CD4-positive, CD25-positive, alpha-beta regulatory T cell (primary cell): ENCODE measurements at regions not wholly inside any gene's neighbourhood (a gene's known extent, or its start where the extent isn't known, plus 50 kb on each side); places are given as distances from the start of the nearest gene placed in this dataset.

Experiments used
- ATAC-seq, 2 donors: fragments of 150-1000 bp; cut with Tn5 transposase; one replicate each; pipeline ENCODE4 v1.10.0; 2021; ENCODE audit warnings: low read depth in 2 of 2, moderate number of reproducible peaks in 2 of 2, moderate library complexity in 1 of 2
- DNase-seq, 3 donors: peaks; one replicate each; pipeline versions ENCODE4 v3.0.0 to v3.0.0-alpha.2; 2012 to 2022; ENCODE audit warnings: mixed read lengths in 1 of 3
- H3K27ac ChIP-seq: one replicate; pipeline ENCODE4 v1.7.0; 2013; ENCODE audit warnings: mild to moderate bottlenecking, low read length; ENCODE audit not compliant: insufficient read depth, poor library complexity, severe bottlenecking
- H3K27me3 ChIP-seq: one replicate; pipeline ENCODE4 v1.7.0; 2013; ENCODE audit warnings: low read length; ENCODE audit not compliant: control insufficient read depth, insufficient read depth
- H3K36me3 ChIP-seq: one replicate; pipeline ENCODE4 v1.7.0; 2013; ENCODE audit warnings: mild to moderate bottlenecking, low read length, moderate library complexity; ENCODE audit not compliant: control insufficient read depth, insufficient read depth
- H3K4me1 ChIP-seq: 2 replicates; pipeline ENCODE4 v1.7.0; 2013; ENCODE audit warnings: mild to moderate bottlenecking, low read length; ENCODE audit not compliant: insufficient read depth, control insufficient read depth, poor library complexity, severe bottlenecking
- H3K4me3 ChIP-seq: one replicate; pipeline ENCODE4 v1.7.0; 2013; ENCODE audit warnings: low read depth, mild to moderate bottlenecking, low read length, moderate library complexity
- H3K9me3 ChIP-seq, 2 experiments: 1 replicate in 1 of 2; 2 replicates in 1 of 2; pipeline ENCODE4 v1.7.0; 2013; ENCODE audit warnings: low read length in 2 of 2, mild to moderate bottlenecking in 1 of 2, moderate library complexity in 1 of 2; ENCODE audit not compliant: control insufficient read depth in 2 of 2
- H3K27ac Mint-ChIP-seq, 3 donors: one replicate each; pipeline ENCODE4 v1.8.0; 2020 to 2022; ENCODE audit warnings: mild to moderate bottlenecking in 3 of 3, mixed read lengths in 3 of 3, moderate library complexity in 2 of 3
- H3K27me3 Mint-ChIP-seq: one replicate; pipeline ENCODE4 v1.8.0; 2022; ENCODE audit warnings: mild to moderate bottlenecking, mixed read lengths
- H3K36me3 Mint-ChIP-seq: one replicate; pipeline ENCODE4 v1.8.0; 2020; ENCODE audit warnings: mixed read lengths
- H3K4me1 Mint-ChIP-seq, 4 donors: one replicate each; pipeline ENCODE4 v1.8.0; 2020 to 2022; ENCODE audit warnings: mixed read lengths in 4 of 4, mild to moderate bottlenecking in 1 of 4
- H3K4me3 Mint-ChIP-seq, 4 donors: one replicate each; pipeline ENCODE4 v1.8.0; 2020 to 2022; ENCODE audit warnings: mild to moderate bottlenecking in 4 of 4, mixed read lengths in 4 of 4, moderate library complexity in 3 of 4
- H3K9me3 Mint-ChIP-seq, 7 donors: one replicate each; pipeline ENCODE4 v1.8.0; 2020 to 2022; ENCODE audit warnings: mixed read lengths in 7 of 7, mild to moderate bottlenecking in 3 of 7, moderate library complexity in 2 of 7

DNA sequence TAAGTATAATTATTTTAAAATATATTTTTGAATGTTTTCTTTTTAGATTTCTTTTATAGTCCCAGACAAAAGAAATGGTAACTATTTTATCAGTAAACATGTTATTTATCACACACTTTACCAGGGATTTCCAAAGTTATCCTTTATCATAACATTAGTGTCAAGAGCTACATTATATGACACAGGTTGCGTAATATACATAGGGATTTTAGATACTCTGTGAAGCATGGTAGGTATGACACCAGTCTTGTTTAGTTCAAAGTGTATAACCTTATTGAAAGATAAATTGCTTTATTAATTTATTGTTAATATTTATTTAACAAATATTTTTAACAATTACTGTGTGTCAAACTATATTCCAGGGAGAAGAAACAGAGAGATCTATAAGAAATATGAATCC lies 163.3 kb upstream of the PABPC4L start:
- no peak overlapping the region for H3K4me3 Mint-ChIP-seq
- no peak for ATAC-seq

DNA sequence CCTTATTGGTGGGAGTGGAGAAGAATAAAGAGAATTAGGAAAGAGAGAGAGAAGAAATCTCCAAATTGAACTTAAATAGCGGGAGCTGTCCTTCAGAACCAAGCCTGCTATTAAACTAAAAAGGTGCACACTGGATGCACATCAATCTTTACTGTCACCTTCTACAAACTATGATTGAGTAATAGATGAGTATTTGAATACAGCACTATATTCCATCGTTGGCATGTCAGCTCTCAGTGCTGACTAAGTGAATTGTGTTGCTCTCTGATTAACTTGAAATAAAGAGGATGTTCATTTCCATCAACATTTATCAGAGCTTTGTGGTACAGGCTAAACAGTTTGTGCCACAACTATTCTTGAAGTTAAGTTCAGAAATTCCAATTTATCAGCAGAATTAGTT lies 143.7 kb upstream of the PABPC4L start:
- peaks cover 0 to 5% of the 10 kb centered on the region in 2 experiments for H3K9me3 ChIP-seq
- H3K27me3 ChIP-seq, result no peaks in the 10 kb centered on the region
- no peak for ATAC-seq
- no peak for DNase-seq
- no peak overlapping the region for H3K27ac Mint-ChIP-seq
- H3K36me3 ChIP-seq, result no peaks in the 10 kb centered on the region
- H3K9me3 Mint-ChIP-seq, result peaks cover 0 to 14% (median 8%) of the 10 kb centered on the region in 7 donors
- H3K36me3 Mint-ChIP-seq, result no peaks in the 10 kb centered on the region
- H3K27ac ChIP-seq, result no peak overlapping the region
- no peak overlapping the region for H3K4me3 ChIP-seq
- no peak overlapping the region for H3K4me3 Mint-ChIP-seq
- H3K27me3 Mint-ChIP-seq, result no peaks in the 10 kb centered on the region
- H3K4me1 ChIP-seq, result no peaks in the 10 kb centered on the region
- no peaks in the 10 kb centered on the region for H3K4me1 Mint-ChIP-seq

More for the DNA sequence above, 163.3 kb upstream of the PABPC4L start:
- Mint-ChIP-seq H3K27ac (no peak overlapping the region), H3K27me3 (no peaks in the 10 kb centered on the region), H3K9me3 (peaks cover 5 to 20% (median 12%) of the 10 kb centered on the region in 7 donors), H3K4me1 (no peaks in the 10 kb centered on the region), H3K36me3 (no peaks in the 10 kb centered on the region)
- H3K36me3 ChIP-seq, result no peaks in the 10 kb centered on the region
- H3K27ac ChIP-seq, result no peak overlapping the region
- H3K4me3 ChIP-seq, result no peak overlapping the region
- DNase-seq, result no peak
- no peaks in the 10 kb centered on the region for H3K9me3 ChIP-seq
- H3K27me3 ChIP-seq, result no peaks in the 10 kb centered on the region
- H3K4me1 ChIP-seq, result no peaks in the 10 kb centered on the region

DNA sequence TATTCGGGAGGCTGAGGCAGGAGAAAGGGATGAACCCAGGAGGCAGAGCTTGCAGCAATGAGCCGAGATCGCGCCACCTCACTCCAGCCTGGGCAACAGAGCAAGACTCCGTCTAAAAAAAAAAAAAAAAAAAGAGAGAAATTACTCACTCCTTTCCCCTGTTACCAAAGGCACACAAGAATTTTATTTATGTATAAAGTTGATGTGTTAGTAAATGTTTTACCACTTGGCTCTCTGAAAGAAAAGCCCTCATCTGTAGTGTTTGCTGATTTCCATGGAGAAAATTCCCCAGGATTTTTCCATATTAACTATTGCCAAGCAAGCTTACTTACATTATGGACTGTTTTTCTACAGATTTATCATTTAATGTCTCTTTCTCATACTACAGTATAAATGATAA lies 142.1 kb upstream of the PABPC4L start:
- Mint-ChIP-seq H3K27ac (no peak overlapping the region), H3K4me3 (no peak overlapping the region), H3K4me1 (no peaks in the 10 kb centered on the region), H3K27me3 (no peaks in the 10 kb centered on the region), H3K36me3 (no peaks in the 10 kb centered on the region), H3K9me3 (peaks cover 2 to 13% (median 11%) of the 10 kb centered on the region in 7 donors)
- Histone ChIP-seq H3K9me3 (peaks cover 0 to 5% of the 10 kb centered on the region in 2 experiments), H3K27ac (no peak overlapping the region), H3K27me3 (no peaks in the 10 kb centered on the region), H3K36me3 (no peaks in the 10 kb centered on the region), H3K4me1 (no peaks in the 10 kb centered on the region), H3K4me3 (no peak overlapping the region)
- DNase-seq (no peak), ATAC-seq (no peak)

DNA sequence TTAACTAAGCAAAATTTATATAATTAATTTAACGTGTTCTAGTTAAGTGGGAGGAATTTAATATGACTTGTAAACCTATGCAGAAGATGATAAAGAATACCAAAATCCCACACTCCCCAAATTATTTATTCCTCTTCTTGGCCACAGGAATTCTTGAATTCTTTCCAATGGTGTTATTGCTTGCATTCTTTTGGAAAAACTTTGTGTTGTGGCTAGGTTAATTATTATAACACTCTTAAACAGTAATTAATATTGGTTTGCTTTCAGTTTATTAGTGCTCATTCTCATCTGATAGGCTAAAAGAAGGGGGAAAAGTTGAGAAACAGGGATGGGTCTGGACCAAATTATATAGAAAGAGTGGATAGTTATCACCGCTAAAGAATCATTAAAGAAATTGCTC lies 141.5 kb upstream of the PABPC4L start:
- no peaks in the 10 kb centered on the region for H3K36me3 Mint-ChIP-seq
- no peak overlapping the region for H3K27ac Mint-ChIP-seq
- DNase-seq (no peak), ATAC-seq (no peak)
- Histone ChIP-seq H3K4me3 (no peak overlapping the region), H3K9me3 (peaks cover 0 to 5% of the 10 kb centered on the region in 2 experiments), H3K36me3 (no peaks in the 10 kb centered on the region), H3K27ac (no peak overlapping the region), H3K27me3 (no peaks in the 10 kb centered on the region), H3K4me1 (no peaks in the 10 kb centered on the region)
- H3K9me3 Mint-ChIP-seq, result peaks cover 2 to 13% (median 11%) of the 10 kb centered on the region in 7 donors
- H3K4me1 Mint-ChIP-seq, result no peaks in the 10 kb centered on the region
- H3K4me3 Mint-ChIP-seq, result no peak overlapping the region
- no peaks in the 10 kb centered on the region for H3K27me3 Mint-ChIP-seq

DNA sequence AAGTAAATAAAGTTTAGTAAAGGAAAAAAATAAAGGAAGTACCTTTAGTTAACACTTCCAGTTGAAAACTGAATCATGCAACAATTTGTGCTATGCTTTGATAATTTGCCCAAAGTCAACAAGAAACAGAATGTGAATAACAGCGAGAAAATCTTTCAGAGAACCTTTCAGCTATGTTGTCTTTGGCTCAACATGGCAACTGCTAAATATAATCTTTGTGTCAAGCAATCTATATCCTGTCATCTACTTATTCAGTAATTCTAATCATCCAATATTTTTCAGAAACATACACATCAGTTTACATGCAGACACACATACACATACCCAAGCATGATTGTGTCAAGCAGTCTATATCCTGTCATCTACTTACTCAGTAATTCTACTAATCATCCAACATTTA lies 136.0 kb upstream of the PABPC4L start:
- no peak overlapping the region for H3K27ac ChIP-seq
- H3K9me3 Mint-ChIP-seq, result peaks cover 0 to 7% (median 5%) of the 10 kb centered on the region in 7 donors
- H3K4me3 ChIP-seq, result no peak overlapping the region
- DNase-seq (no peak), ATAC-seq (no peak)
- no peak overlapping the region for H3K4me3 Mint-ChIP-seq
- no peaks in the 10 kb centered on the region for H3K27me3 ChIP-seq
- H3K36me3 ChIP-seq, result no peaks in the 10 kb centered on the region
- no peak overlapping the region for H3K27ac Mint-ChIP-seq
- no peaks in the 10 kb centered on the region for H3K9me3 ChIP-seq
- no peaks in the 10 kb centered on the region for H3K36me3 Mint-ChIP-seq
- no peaks in the 10 kb centered on the region for H3K4me1 ChIP-seq
- no peaks in the 10 kb centered on the region for H3K4me1 Mint-ChIP-seq
- H3K27me3 Mint-ChIP-seq, result no peaks in the 10 kb centered on the region

DNA sequence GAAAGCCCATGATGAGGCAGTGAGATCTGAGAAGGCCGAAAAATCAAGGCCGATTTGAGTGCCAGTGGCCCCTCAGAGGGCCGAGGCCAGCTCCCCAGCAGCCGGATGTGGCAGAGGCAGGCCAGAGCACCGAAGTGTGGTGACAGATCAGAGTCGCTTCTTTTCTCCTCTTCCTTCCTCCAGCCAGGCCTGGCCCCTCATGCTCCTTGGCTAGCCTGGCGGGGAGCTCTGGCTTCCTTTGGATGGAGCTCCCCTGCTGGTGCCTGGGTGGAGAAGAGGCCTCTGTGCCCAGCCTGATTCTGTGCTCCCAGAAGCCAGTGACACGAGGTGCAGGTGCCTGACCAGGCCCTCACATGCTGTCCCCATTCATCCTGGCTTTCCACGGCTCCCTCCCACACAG lies 127.2 kb upstream of the PABPC4L start:
- Histone ChIP-seq H3K9me3 (peaks cover 0 to 6% of the 10 kb centered on the region in 2 experiments), H3K27me3 (no peaks in the 10 kb centered on the region), H3K4me1 (no peaks in the 10 kb centered on the region), H3K27ac (no peak overlapping the region), H3K36me3 (no peaks in the 10 kb centered on the region), H3K4me3 (no peak overlapping the region)
- Mint-ChIP-seq H3K4me3 (no peak overlapping the region), H3K4me1 (no peaks in the 10 kb centered on the region), H3K9me3 (peaks cover 0 to 25% (median 6%) of the 10 kb centered on the region in 7 donors), H3K27ac (no peak overlapping the region), H3K27me3 (no peaks in the 10 kb centered on the region), H3K36me3 (no peaks in the 10 kb centered on the region)
- ATAC-seq (no peak), DNase-seq (no peak)

DNA sequence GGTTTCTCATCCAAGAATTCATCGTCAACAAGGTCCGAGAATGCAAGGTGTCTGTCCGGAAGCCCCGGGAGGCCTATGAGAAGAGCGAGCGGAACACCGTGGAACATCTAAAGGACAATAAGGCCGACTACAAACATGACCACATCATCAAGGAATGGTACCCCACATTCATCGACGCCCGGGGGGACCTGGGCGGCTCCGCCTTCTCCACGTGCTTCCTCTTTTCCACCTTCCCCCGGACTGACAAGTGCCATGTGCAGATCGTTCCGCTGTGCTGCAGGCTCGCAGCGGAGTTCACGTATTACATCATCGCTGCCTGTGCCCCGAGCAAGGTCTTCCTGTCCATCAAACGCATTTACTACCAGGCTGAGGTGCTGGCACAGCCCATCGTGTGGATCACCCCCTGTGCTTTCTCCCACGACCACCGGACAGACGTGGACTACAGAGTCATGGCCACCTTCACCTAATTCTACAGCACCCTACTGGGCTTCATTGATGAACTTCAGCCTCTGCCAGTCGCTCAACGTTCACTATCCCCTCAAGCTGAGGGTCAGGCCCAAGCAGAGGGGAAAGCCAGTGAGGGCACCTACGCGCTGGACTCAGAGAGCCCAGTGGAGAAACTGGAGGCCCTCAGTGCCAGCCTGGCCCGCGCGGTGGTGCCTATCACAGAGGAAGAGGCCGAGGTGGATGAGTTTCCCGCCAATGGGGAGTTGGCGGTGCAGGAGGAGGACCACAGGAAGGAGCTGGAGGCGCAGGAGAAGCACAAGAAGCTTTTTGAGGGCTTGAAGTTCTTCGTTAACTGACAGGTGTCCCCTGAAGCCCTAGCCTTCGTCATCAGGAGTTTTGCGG lies 125.9 kb upstream of the PABPC4L start:
- Histone ChIP-seq H3K36me3 (no peaks in the 10 kb centered on the region), H3K4me1 (no peaks in the 10 kb centered on the region), H3K27ac (no peak overlapping the region), H3K27me3 (no peaks in the 10 kb centered on the region), H3K4me3 (no peak overlapping the region), H3K9me3 (peaks cover 0 to 6% of the 10 kb centered on the region in 2 experiments)
- Mint-ChIP-seq H3K4me1 (no peaks in the 10 kb centered on the region), H3K36me3 (no peaks in the 10 kb centered on the region), H3K4me3 (no peak overlapping the region), H3K27ac (no peak overlapping the region), H3K9me3 (peaks cover 0 to 25% (median 6%) of the 10 kb centered on the region in 7 donors), H3K27me3 (no peaks in the 10 kb centered on the region)
- ATAC-seq (no peak), DNase-seq (no peak)

DNA sequence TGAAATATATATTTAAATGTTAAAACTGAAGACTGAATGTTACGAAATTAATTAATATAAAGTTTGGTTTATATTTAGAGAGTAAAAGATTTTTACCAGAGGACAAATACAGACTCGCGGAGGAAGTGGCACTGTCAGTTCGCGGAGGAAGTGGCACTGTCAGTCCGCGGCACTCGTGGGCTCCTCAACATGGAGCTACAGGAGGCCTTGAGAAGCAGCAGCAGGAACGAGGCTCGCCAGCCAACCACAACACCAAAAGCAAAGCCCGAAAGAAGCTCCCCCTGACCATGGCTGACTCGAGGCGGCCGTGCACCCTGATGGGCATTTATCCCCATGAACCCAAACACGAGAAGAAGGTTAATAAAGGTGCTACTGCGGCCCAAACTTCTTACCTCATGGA lies 125.3 kb upstream of the PABPC4L start:
- H3K27me3 Mint-ChIP-seq, result no peaks in the 10 kb centered on the region
- Histone ChIP-seq H3K4me1 (no peaks in the 10 kb centered on the region), H3K27ac (no peak overlapping the region), H3K4me3 (no peak overlapping the region), H3K9me3 (peaks cover 0 to 6% of the 10 kb centered on the region in 2 experiments), H3K36me3 (no peaks in the 10 kb centered on the region), H3K27me3 (no peaks in the 10 kb centered on the region)
- no peaks in the 10 kb centered on the region for H3K36me3 Mint-ChIP-seq
- H3K9me3 Mint-ChIP-seq, result peaks cover 0 to 25% (median 6%) of the 10 kb centered on the region in 7 donors
- ATAC-seq (no peak), DNase-seq (no peak)
- no peaks in the 10 kb centered on the region for H3K4me1 Mint-ChIP-seq
- H3K27ac Mint-ChIP-seq, result no peak overlapping the region
- H3K4me3 Mint-ChIP-seq, result no peak overlapping the region
